ENCODE measurements at regions not wholly inside any gene's neighbourhood (a gene's known extent, or its start where the extent isn't known, plus 50 kb on each side); places are given as distances from the start of the nearest gene placed in this dataset.

GRCh38 chr10:125548878-125549277 lies 134.1 kb downstream of the TEX36 start:
- in situ Hi-C loops (cut with MboI; ENCODE audit: low sequenced_read_pairs), result no loop called here
- no peaks in the 10 kb centered on the region for H3K27me3 ChIP-seq (ENCODE audit: low read depth)
- no peaks in the 10 kb centered on the region for H3K4me1 ChIP-seq
- no peaks in the 10 kb centered on the region for H3K36me3 ChIP-seq (replicated peaks)
- H3K4me3 ChIP-seq, result no peak overlapping the region
- H3K9me3 ChIP-seq, result no peaks in the 10 kb centered on the region
- DNase-seq (ENCODE audit: low spot score in 2 of 2), result no peak

GRCh38 chr10:125548356-125548755 lies 134.6 kb downstream of the TEX36 start:
- Histone ChIP-seq H3K4me1 (no peaks in the 10 kb centered on the region), H3K9me3 (no peaks in the 10 kb centered on the region), H3K4me3 (no peak overlapping the region), H3K27me3 (ENCODE audit: low read depth) (no peaks in the 10 kb centered on the region), H3K36me3 (replicated peaks) (no peaks in the 10 kb centered on the region)
- DNase-seq (ENCODE audit: low spot score in 2 of 2), result no peak
- in situ Hi-C loops (cut with MboI; ENCODE audit: low sequenced_read_pairs), result no loop called here

GRCh38 chr10:125547010-125547650 lies 135.8 kb downstream of the TEX36 start:
- H3K27me3 ChIP-seq (ENCODE audit: low read depth), result no peaks in the 10 kb centered on the region; the same call in 1 of the 2 replicates
- no peak for DNase-seq (ENCODE audit: low spot score in 2 of 2)
- no peaks in the 10 kb centered on the region for H3K9me3 ChIP-seq
- H3K4me3 ChIP-seq, result no peak overlapping the region
- H3K36me3 ChIP-seq (replicated peaks), result no peaks in the 10 kb centered on the region
- no peaks in the 10 kb centered on the region for H3K4me1 ChIP-seq
- in situ Hi-C loops (cut with MboI; ENCODE audit: low sequenced_read_pairs), result no loop called here

GRCh38 chr10:125543796-125544195 lies 139.2 kb downstream of the TEX36 start:
- no peak overlapping the region for H3K4me3 ChIP-seq
- H3K4me1 ChIP-seq, result no peaks in the 10 kb centered on the region
- no peaks in the 10 kb centered on the region for H3K9me3 ChIP-seq
- in situ Hi-C loops (cut with MboI; ENCODE audit: low sequenced_read_pairs), result no loop called here
- no peak for DNase-seq (ENCODE audit: low spot score in 2 of 2)
- no peaks in the 10 kb centered on the region for H3K36me3 ChIP-seq (replicated peaks)
- no peaks in the 10 kb centered on the region; the same call in 1 of the 2 replicates for H3K27me3 ChIP-seq (ENCODE audit: low read depth)

GRCh38 chr10:125538947-125539731 lies 143.8 kb downstream of the TEX36 start:
- no peak overlapping the region for H3K4me3 ChIP-seq
- peaks cover under 1% of the 10 kb centered on the region; the same call in 1 of the 2 replicates for H3K27me3 ChIP-seq (ENCODE audit: low read depth)
- no peak for DNase-seq (ENCODE audit: low spot score in 2 of 2)
- H3K9me3 ChIP-seq, result no peaks in the 10 kb centered on the region
- in situ Hi-C loops (cut with MboI; ENCODE audit: low sequenced_read_pairs), result no loop called here
- H3K4me1 ChIP-seq, result no peaks in the 10 kb centered on the region
- no peaks in the 10 kb centered on the region for H3K36me3 ChIP-seq (replicated peaks)

- DNase-seq (ENCODE audit: low spot score in 2 of 2), result no peak
- Histone ChIP-seq H3K36me3 (replicated peaks) (no peaks in the 10 kb centered on the region), H3K4me1 (no peaks in the 10 kb centered on the region), H3K27me3 (ENCODE audit: low read depth) (0 out of 2 replicates have a peak, but pooled peaks cover 4% of the 10 kb centered on the region), H3K9me3 (no peaks in the 10 kb centered on the region), H3K4me3 (no peak overlapping the region)
- in situ Hi-C loops (cut with MboI; ENCODE audit: low sequenced_read_pairs), result no loop called here
Measured at GRCh38 chr10:125536236-125536635, 146.7 kb downstream of the TEX36 start.

GRCh38 chr10:125535559-125535958 lies 147.4 kb downstream of the TEX36 start:
- H3K36me3 ChIP-seq (replicated peaks), result no peaks in the 10 kb centered on the region
- in situ Hi-C loops (cut with MboI; ENCODE audit: low sequenced_read_pairs), result no loop called here
- H3K4me3 ChIP-seq, result no peak overlapping the region
- H3K27me3 ChIP-seq (ENCODE audit: low read depth), result 0 out of 2 replicates have a peak, but pooled peaks cover 4% of the 10 kb centered on the region
- DNase-seq (ENCODE audit: low spot score in 2 of 2), result no peak
- no peaks in the 10 kb centered on the region for H3K4me1 ChIP-seq
- no peaks in the 10 kb centered on the region for H3K9me3 ChIP-seq

GRCh38 chr10:125534515-125534914 lies 148.4 kb downstream of the TEX36 start:
- Histone ChIP-seq H3K4me3 (no peak overlapping the region), H3K4me1 (no peaks in the 10 kb centered on the region), H3K9me3 (no peaks in the 10 kb centered on the region), H3K27me3 (ENCODE audit: low read depth) (0 out of 2 replicates have a peak, but pooled peaks cover 4% of the 10 kb centered on the region), H3K36me3 (replicated peaks) (no peaks in the 10 kb centered on the region)
- in situ Hi-C loops (cut with MboI; ENCODE audit: low sequenced_read_pairs), result no loop called here
- no peak for DNase-seq (ENCODE audit: low spot score in 2 of 2)

GRCh38 chr10:125533866-125534265 lies 149.1 kb downstream of the TEX36 start:
- DNase-seq (ENCODE audit: low spot score in 2 of 2), result no peak
- no peaks in the 10 kb centered on the region for H3K4me1 ChIP-seq
- no peak overlapping the region for H3K4me3 ChIP-seq
- no peaks in the 10 kb centered on the region for H3K36me3 ChIP-seq (replicated peaks)
- H3K27me3 ChIP-seq (ENCODE audit: low read depth), result 0 out of 2 replicates have a peak, but pooled peaks cover 4% of the 10 kb centered on the region
- H3K9me3 ChIP-seq, result no peaks in the 10 kb centered on the region
- in situ Hi-C loops (cut with MboI; ENCODE audit: low sequenced_read_pairs), result no loop called here

- Histone ChIP-seq H3K36me3 (replicated peaks) (no peaks in the 10 kb centered on the region), H3K4me1 (no peaks in the 10 kb centered on the region), H3K4me3 (no peak overlapping the region), H3K27me3 (ENCODE audit: low read depth) (0 out of 2 replicates have a peak, but pooled peaks cover 4% of the 10 kb centered on the region), H3K9me3 (no peaks in the 10 kb centered on the region)
- no peak for DNase-seq (ENCODE audit: low spot score in 2 of 2)
- in situ Hi-C loops (cut with MboI; ENCODE audit: low sequenced_read_pairs), result no loop called here
Measured at GRCh38 chr10:125531465-125531864, 151.5 kb downstream of the TEX36 start.

- no peaks in the 10 kb centered on the region for H3K4me1 ChIP-seq
- in situ Hi-C loops (cut with MboI; ENCODE audit: low sequenced_read_pairs), result no loop called here
- no peaks in the 10 kb centered on the region for H3K36me3 ChIP-seq (replicated peaks)
- H3K4me3 ChIP-seq, result no peak overlapping the region
- no peaks in the 10 kb centered on the region for H3K9me3 ChIP-seq
- no peak for DNase-seq (ENCODE audit: low spot score in 2 of 2)
- peaks cover 3% of the 10 kb centered on the region; the same call in 1 of the 2 replicates for H3K27me3 ChIP-seq (ENCODE audit: low read depth)
Measured at GRCh38 chr10:125523347-125523746, 159.6 kb downstream of the TEX36 start.

- H3K4me3 ChIP-seq, result no peak overlapping the region
- H3K27me3 ChIP-seq (ENCODE audit: low read depth), result peaks cover 3% of the 10 kb centered on the region; the same call in 1 of the 2 replicates
- no peaks in the 10 kb centered on the region for H3K4me1 ChIP-seq
- H3K36me3 ChIP-seq (replicated peaks), result no peaks in the 10 kb centered on the region
- in situ Hi-C loops (cut with MboI; ENCODE audit: low sequenced_read_pairs), result no loop called here
- no peaks in the 10 kb centered on the region for H3K9me3 ChIP-seq
- peak; percentile 64 to 92 for DNase-seq (ENCODE audit: low spot score in 2 of 2)
Measured at GRCh38 chr10:125521721-125522680, 161.0 kb downstream of the TEX36 start.

- no peaks in the 10 kb centered on the region for H3K36me3 ChIP-seq (replicated peaks)
- H3K4me1 ChIP-seq, result no peaks in the 10 kb centered on the region
- H3K4me3 ChIP-seq, result no peak overlapping the region
- in situ Hi-C loops (cut with MboI; ENCODE audit: low sequenced_read_pairs), result no loop called here
- no peaks in the 10 kb centered on the region for H3K9me3 ChIP-seq
- no peak for DNase-seq (ENCODE audit: low spot score in 2 of 2)
- peaks cover 3% of the 10 kb centered on the region; the same call in 1 of the 2 replicates for H3K27me3 ChIP-seq (ENCODE audit: low read depth)
Measured at GRCh38 chr10:125520968-125521367, 162.0 kb downstream of the TEX36 start.
